PC-3 (cell line): ENCODE measurements at regions not wholly inside any gene's neighbourhood (a gene's known extent, or its start where the extent isn't known, plus 50 kb on each side); places are given as distances from the start of the nearest gene placed in this dataset.

Experiments used
- EZH2 ChIP-seq: fragments of 300-600 bp; sonication (generic); IDR thresholded peaks from one replicate; pipeline ENCODE4 v1.6.1; 2017; ENCODE audit warnings: antibody characterized with exemption, mild to moderate bottlenecking, low read length; ENCODE audit not compliant: unreplicated experiment
- EZH2phosphoT487 ChIP-seq: fragments of 300-600 bp; sonication (generic); IDR thresholded peaks from 2 replicates; pipeline ENCODE4 v1.6.1; 2018; ENCODE audit warnings: mild to moderate bottlenecking, antibody characterized with exemption, low read length, borderline replicate concordance
- TF ChIP-seq, protein P1 (sequence below): fragments of 300-600 bp; sonication (generic); conservative IDR thresholded peaks from 2 replicates; pipeline ENCODE4 v1.5.1; 2017; ENCODE audit warnings: antibody characterized with exemption, low read depth, mild to moderate bottlenecking, low read length

DNA sequence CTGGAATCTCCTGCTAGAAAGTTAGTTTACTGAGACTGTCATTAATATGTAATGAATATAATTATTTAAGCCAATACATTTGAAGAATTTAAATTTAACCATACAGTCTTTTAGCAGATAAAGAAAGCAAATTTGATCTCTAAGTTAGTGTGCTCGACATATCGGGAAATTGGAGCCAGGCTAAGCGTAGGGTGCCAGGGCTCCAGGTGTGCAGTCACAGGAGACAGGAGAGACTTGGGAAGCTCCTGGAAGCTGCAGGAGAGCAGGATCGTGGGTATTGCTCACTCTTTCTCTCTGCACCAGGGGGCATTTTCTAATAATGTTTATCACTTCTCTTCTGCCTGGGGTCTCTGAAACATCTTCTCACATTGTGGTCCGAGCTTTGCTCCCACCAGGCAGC is 342.0 kb upstream of the ANKRD30A start:
- TF ChIP-seq, protein P1, sequence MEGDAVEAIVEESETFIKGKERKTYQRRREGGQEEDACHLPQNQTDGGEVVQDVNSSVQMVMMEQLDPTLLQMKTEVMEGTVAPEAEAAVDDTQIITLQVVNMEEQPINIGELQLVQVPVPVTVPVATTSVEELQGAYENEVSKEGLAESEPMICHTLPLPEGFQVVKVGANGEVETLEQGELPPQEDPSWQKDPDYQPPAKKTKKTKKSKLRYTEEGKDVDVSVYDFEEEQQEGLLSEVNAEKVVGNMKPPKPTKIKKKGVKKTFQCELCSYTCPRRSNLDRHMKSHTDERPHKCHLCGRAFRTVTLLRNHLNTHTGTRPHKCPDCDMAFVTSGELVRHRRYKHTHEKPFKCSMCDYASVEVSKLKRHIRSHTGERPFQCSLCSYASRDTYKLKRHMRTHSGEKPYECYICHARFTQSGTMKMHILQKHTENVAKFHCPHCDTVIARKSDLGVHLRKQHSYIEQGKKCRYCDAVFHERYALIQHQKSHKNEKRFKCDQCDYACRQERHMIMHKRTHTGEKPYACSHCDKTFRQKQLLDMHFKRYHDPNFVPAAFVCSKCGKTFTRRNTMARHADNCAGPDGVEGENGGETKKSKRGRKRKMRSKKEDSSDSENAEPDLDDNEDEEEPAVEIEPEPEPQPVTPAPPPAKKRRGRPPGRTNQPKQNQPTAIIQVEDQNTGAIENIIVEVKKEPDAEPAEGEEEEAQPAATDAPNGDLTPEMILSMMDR: no peak
- no peak for TF ChIP-seq EZH2
- TF ChIP-seq EZH2phosphoT487: no peak
